ENCODE measurements at regions not wholly inside any gene's neighbourhood (a gene's known extent, or its start where the extent isn't known, plus 50 kb on each side); places are given as distances from the start of the nearest gene placed in this dataset.

DNA sequence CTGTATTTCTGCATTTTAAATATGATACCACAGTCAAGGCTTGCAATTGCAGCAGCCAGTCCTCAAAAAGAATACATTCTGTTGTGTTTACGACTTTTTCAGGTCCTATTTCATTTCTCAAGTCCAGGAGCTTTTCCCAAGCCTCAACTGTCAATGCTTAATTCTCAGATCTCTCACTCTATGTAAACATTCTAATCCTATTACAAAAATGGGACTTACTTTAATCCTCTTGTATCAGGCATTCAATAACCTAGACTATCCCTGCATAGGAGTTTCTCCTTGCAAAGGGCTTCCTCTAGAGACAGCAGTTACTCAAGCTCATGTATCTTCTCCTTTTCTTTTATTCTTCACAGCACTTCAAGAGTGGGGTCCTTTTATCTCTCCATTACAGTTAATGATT is 1293.0 kb downstream of the GRIK2 start (continued):
- TF ChIP-seq, protein P1, sequence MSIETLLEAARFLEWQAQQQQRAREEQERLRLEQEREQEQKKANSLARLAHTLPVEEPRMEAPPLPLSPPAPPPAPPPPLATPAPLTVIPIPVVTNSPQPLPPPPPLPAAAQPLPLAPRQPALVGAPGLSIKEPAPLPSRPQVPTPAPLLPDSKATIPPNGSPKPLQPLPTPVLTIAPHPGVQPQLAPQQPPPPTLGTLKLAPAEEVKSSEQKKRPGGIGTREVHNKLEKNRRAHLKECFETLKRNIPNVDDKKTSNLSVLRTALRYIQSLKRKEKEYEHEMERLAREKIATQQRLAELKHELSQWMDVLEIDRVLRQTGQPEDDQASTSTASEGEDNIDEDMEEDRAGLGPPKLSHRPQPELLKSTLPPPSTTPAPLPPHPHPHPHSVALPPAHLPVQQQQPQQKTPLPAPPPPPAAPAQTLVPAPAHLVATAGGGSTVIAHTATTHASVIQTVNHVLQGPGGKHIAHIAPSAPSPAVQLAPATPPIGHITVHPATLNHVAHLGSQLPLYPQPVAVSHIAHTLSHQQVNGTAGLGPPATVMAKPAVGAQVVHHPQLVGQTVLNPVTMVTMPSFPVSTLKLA (conservative IDR thresholded peaks at IDR 0.05) = no peak

DNA sequence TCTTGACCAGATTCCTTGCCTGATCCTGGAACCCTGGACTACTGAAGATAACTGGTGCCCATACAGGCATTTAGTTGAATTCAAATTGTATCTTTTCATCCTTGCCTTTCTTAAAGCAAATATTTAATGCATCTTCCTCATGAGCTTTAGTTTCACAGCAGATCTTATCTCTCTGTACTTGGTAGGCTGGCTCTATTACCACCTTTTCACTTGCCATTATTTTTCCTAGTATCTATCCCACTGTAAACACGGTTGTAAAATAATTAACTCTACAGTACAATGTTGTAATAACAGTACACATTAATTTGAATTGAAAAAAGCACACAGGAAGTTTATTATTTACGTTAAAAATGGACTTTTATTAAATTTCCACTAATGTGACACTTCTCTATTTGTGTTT is 1286.9 kb downstream of the GRIK2 start:
- no peak overlapping the region for H2AFZ ChIP-seq (ENCODE audit: low read depth, low read length)
- H3K4me3 ChIP-seq = no peak overlapping the region
- H3K27ac ChIP-seq (ENCODE audit: extremely low read depth, low read depth, low read length) = no peak overlapping the region
- in situ Hi-C loops (cut with MboI) (no loop called here), intact Hi-C loops (cut with micrococcal nuclease) (no loop called here)
- CTCF ChIA-PET (ENCODE audit: low intra/inter-chr PET ratio) = no interaction called here
- no peaks in the 10 kb centered on the region for H4K20me1 ChIP-seq (replicated peaks; ENCODE audit: control insufficient read depth, insufficient read depth, low read length)
- 0% methylated on average over 2 of the region's 2 CpGs for WGBS (ENCODE audit: insufficient coverage, low coverage, missing lambda C conversion rate)
- FAIRE-seq (no peak), DNase-seq (ENCODE audit: extremely low read depth in 1 of 4, low spot score in 3 of 4) (no peak), ATAC-seq (no peak)
- H3K79me2 ChIP-seq (ENCODE audit: control insufficient read depth, insufficient read depth, low read length) = no peaks in the 10 kb centered on the region
- no TSS peak for BruUV-seq (replicated peaks)
- H3K4me1 ChIP-seq (replicated peaks in 1 of 2; ENCODE audit: control insufficient read depth in 2 of 2, insufficient read depth in 2 of 2, low read length in 2 of 2) = no peaks in the 10 kb centered on the region
- POLR2A ChIA-PET = no interaction called here
- no peak overlapping the region for H3K4me2 ChIP-seq (ENCODE audit: insufficient read depth, low read length)
- no peak overlapping the region for H3K9ac ChIP-seq (ENCODE audit: insufficient read depth in 1 of 2, low read depth in 2 of 2, low read length in 2 of 2)
- no peaks in the 10 kb centered on the region for H3K36me3 ChIP-seq (ENCODE audit: control insufficient read depth, insufficient read depth, low read length)
- no peaks in the 10 kb centered on the region for H3K9me1 ChIP-seq (ENCODE audit: control insufficient read depth, insufficient read depth, low read length)
- no peaks in the 10 kb centered on the region for H3K27me3 ChIP-seq (ENCODE audit: control insufficient read depth in 2 of 2, insufficient read depth in 2 of 2, low read length in 2 of 2)
- H3K9me3 ChIP-seq (replicated peaks; ENCODE audit: control insufficient read depth, insufficient read depth, low read depth, low read length) = no peaks in the 10 kb centered on the region; the same call in 1 of the 2 replicates
- TF ChIP-seq, protein P2, sequence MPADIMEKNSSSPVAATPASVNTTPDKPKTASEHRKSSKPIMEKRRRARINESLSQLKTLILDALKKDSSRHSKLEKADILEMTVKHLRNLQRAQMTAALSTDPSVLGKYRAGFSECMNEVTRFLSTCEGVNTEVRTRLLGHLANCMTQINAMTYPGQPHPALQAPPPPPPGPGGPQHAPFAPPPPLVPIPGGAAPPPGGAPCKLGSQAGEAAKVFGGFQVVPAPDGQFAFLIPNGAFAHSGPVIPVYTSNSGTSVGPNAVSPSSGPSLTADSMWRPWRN (IDR thresholded peaks at IDR 0.05; ENCODE audit: low read depth) = no peak
- TF ChIP-seq, protein P3, sequence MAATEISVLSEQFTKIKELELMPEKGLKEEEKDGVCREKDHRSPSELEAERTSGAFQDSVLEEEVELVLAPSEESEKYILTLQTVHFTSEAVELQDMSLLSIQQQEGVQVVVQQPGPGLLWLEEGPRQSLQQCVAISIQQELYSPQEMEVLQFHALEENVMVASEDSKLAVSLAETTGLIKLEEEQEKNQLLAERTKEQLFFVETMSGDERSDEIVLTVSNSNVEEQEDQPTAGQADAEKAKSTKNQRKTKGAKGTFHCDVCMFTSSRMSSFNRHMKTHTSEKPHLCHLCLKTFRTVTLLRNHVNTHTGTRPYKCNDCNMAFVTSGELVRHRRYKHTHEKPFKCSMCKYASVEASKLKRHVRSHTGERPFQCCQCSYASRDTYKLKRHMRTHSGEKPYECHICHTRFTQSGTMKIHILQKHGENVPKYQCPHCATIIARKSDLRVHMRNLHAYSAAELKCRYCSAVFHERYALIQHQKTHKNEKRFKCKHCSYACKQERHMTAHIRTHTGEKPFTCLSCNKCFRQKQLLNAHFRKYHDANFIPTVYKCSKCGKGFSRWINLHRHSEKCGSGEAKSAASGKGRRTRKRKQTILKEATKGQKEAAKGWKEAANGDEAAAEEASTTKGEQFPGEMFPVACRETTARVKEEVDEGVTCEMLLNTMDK (IDR thresholded peaks at IDR 0.05; ENCODE audit: borderline replicate concordance, insufficient read depth, low read depth, low read length, poor library complexity, severe bottlenecking) = no peak
- TF ChIP-seq ZNF785 (CRISPR knock-in tag; IDR thresholded peaks at IDR 0.05) = no peak
- no peak for TF ChIP-seq ZKSCAN3 (CRISPR knock-in tag; IDR thresholded peaks at IDR 0.05)
- no peak for TF ChIP-seq NR2C2 (CRISPR knock-in tag; IDR thresholded peaks at IDR 0.05)
- TF ChIP-seq NR2C2 (tag; IDR thresholded peaks at IDR 0.05) = no peak
- TF ChIP-seq, protein P4, sequence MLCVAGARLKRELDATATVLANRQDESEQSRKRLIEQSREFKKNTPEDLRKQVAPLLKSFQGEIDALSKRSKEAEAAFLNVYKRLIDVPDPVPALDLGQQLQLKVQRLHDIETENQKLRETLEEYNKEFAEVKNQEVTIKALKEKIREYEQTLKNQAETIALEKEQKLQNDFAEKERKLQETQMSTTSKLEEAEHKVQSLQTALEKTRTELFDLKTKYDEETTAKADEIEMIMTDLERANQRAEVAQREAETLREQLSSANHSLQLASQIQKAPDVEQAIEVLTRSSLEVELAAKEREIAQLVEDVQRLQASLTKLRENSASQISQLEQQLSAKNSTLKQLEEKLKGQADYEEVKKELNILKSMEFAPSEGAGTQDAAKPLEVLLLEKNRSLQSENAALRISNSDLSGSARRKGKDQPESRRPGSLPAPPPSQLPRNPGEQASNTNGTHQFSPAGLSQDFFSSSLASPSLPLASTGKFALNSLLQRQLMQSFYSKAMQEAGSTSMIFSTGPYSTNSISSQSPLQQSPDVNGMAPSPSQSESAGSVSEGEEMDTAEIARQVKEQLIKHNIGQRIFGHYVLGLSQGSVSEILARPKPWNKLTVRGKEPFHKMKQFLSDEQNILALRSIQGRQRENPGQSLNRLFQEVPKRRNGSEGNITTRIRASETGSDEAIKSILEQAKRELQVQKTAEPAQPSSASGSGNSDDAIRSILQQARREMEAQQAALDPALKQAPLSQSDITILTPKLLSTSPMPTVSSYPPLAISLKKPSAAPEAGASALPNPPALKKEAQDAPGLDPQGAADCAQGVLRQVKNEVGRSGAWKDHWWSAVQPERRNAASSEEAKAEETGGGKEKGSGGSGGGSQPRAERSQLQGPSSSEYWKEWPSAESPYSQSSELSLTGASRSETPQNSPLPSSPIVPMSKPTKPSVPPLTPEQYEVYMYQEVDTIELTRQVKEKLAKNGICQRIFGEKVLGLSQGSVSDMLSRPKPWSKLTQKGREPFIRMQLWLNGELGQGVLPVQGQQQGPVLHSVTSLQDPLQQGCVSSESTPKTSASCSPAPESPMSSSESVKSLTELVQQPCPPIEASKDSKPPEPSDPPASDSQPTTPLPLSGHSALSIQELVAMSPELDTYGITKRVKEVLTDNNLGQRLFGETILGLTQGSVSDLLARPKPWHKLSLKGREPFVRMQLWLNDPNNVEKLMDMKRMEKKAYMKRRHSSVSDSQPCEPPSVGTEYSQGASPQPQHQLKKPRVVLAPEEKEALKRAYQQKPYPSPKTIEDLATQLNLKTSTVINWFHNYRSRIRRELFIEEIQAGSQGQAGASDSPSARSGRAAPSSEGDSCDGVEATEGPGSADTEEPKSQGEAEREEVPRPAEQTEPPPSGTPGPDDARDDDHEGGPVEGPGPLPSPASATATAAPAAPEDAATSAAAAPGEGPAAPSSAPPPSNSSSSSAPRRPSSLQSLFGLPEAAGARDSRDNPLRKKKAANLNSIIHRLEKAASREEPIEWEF (CRISPR knock-in tag; IDR thresholded peaks at IDR 0.05) = no peak
- TF ChIP-seq, protein P5, sequence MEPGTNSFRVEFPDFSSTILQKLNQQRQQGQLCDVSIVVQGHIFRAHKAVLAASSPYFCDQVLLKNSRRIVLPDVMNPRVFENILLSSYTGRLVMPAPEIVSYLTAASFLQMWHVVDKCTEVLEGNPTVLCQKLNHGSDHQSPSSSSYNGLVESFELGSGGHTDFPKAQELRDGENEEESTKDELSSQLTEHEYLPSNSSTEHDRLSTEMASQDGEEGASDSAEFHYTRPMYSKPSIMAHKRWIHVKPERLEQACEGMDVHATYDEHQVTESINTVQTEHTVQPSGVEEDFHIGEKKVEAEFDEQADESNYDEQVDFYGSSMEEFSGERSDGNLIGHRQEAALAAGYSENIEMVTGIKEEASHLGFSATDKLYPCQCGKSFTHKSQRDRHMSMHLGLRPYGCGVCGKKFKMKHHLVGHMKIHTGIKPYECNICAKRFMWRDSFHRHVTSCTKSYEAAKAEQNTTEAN (CRISPR knock-in tag; IDR thresholded peaks at IDR 0.05) = no peak
- no peak for TF ChIP-seq RAD21 (CRISPR knock-in tag; conservative IDR thresholded peaks at IDR 0.05 in 1 of 2, IDR thresholded peaks at IDR 0.05 in 1 of 2)
